ENCODE measurements at regions not wholly inside any gene's neighbourhood (a gene's known extent, or its start where the extent isn't known, plus 50 kb on each side); places are given as distances from the start of the nearest gene placed in this dataset.

- Histone ChIP-seq H3K27me3 (ENCODE audit: control insufficient read depth, insufficient read depth, low read length) (no peaks in the 10 kb centered on the region), H3K36me3 (ENCODE audit: control insufficient read depth, insufficient read depth, low read length) (no peaks in the 10 kb centered on the region), H3K4me3 (ENCODE audit: low read depth, low read length) (no peak overlapping the region)
- TF ChIP-seq CTCF (IDR thresholded peaks at IDR 0.05; ENCODE audit: insufficient read depth, low read length, poor library complexity, severe bottlenecking) = no peak
- DNase-seq (ENCODE audit: low read depth) = no peak
Observed at GRCh38 chr3:77939726-77940125, 899.8 kb downstream of the ROBO2 start.

- H3K4me3 ChIP-seq (ENCODE audit: low read depth, low read length) = no peak overlapping the region
- no peaks in the 10 kb centered on the region for H3K36me3 ChIP-seq (ENCODE audit: control insufficient read depth, insufficient read depth, low read length)
- no peak for DNase-seq (ENCODE audit: low read depth)
- TF ChIP-seq CTCF (IDR thresholded peaks at IDR 0.05; ENCODE audit: insufficient read depth, low read length, poor library complexity, severe bottlenecking) = no peak
- H3K27me3 ChIP-seq (ENCODE audit: control insufficient read depth, insufficient read depth, low read length) = no peaks in the 10 kb centered on the region
Observed at GRCh38 chr3:77943598-77943997, 903.7 kb downstream of the ROBO2 start.

GRCh38 chr3:77945320-77945719 is 905.4 kb downstream of the ROBO2 start:
- Histone ChIP-seq H3K36me3 (ENCODE audit: control insufficient read depth, insufficient read depth, low read length) (no peaks in the 10 kb centered on the region), H3K27me3 (ENCODE audit: control insufficient read depth, insufficient read depth, low read length) (no peaks in the 10 kb centered on the region), H3K4me3 (ENCODE audit: low read depth, low read length) (no peak overlapping the region)
- no peak for DNase-seq (ENCODE audit: low read depth)
- no peak for TF ChIP-seq CTCF (IDR thresholded peaks at IDR 0.05; ENCODE audit: insufficient read depth, low read length, poor library complexity, severe bottlenecking)

- Histone ChIP-seq H3K27me3 (ENCODE audit: control insufficient read depth, insufficient read depth, low read length) (no peaks in the 10 kb centered on the region), H3K4me3 (ENCODE audit: low read depth, low read length) (no peak overlapping the region), H3K36me3 (ENCODE audit: control insufficient read depth, insufficient read depth, low read length) (no peaks in the 10 kb centered on the region)
- TF ChIP-seq CTCF (IDR thresholded peaks at IDR 0.05; ENCODE audit: insufficient read depth, low read length, poor library complexity, severe bottlenecking) = no peak
- DNase-seq (ENCODE audit: low read depth) = no peak
Observed at GRCh38 chr3:77947671-77948070, 907.8 kb downstream of the ROBO2 start.

GRCh38 chr3:77967621-77968020 is 927.7 kb downstream of the ROBO2 start:
- no peaks in the 10 kb centered on the region for H3K27me3 ChIP-seq (ENCODE audit: control insufficient read depth, insufficient read depth, low read length)
- TF ChIP-seq CTCF (IDR thresholded peaks at IDR 0.05; ENCODE audit: insufficient read depth, low read length, poor library complexity, severe bottlenecking) = no peak

GRCh38 chr3:77976079-77976478 is 936.2 kb downstream of the ROBO2 start:
- Histone ChIP-seq H3K27me3 (ENCODE audit: control insufficient read depth, insufficient read depth, low read length) (no peaks in the 10 kb centered on the region), H3K4me3 (ENCODE audit: low read depth, low read length) (no peak overlapping the region), H3K36me3 (ENCODE audit: control insufficient read depth, insufficient read depth, low read length) (no peaks in the 10 kb centered on the region)
- TF ChIP-seq CTCF (IDR thresholded peaks at IDR 0.05; ENCODE audit: insufficient read depth, low read length, poor library complexity, severe bottlenecking) = no peak
- DNase-seq (ENCODE audit: low read depth) = no peak

More at GRCh38 chr3:77967621-77968020, 927.7 kb downstream of the ROBO2 start:
- Histone ChIP-seq H3K4me3 (ENCODE audit: low read depth, low read length) (no peak overlapping the region), H3K36me3 (ENCODE audit: control insufficient read depth, insufficient read depth, low read length) (no peaks in the 10 kb centered on the region)
- no peak for DNase-seq (ENCODE audit: low read depth)

Data from kidney epithelial cell (primary cell).